GM19468 (cell line): ENCODE measurements at regions not wholly inside any gene's neighbourhood (a gene's known extent, or its start where the extent isn't known, plus 50 kb on each side); places are given as distances from the start of the nearest gene placed in this dataset.

ENCODE experiments used
- ATAC-seq: cut with Tn5 transposase; IDR thresholded peaks from one replicate; pipeline ENCODE4 v1.9.1; 2021; ENCODE audit warnings: mild to moderate bottlenecking, moderate library complexity, moderate number of reproducible peaks; ENCODE audit not compliant: unreplicated experiment; ENCODE audit errors: extremely low read depth

GRCh38 chr15:81471151-81471550 lies 97.1 kb upstream of the TMC3 start:
- ATAC-seq = no peak

- ATAC-seq = no peak
These were observed 95.1 kb upstream of the TMC3 start for GRCh38 chr15:81469154-81469553.

- no peak for ATAC-seq
These were observed 92.7 kb upstream of the TMC3 start for GRCh38 chr15:81466741-81467140.

GRCh38 chr15:81454024-81454423 lies 80.0 kb upstream of the TMC3 start:
- no peak for ATAC-seq

- ATAC-seq = no peak
These were observed 76.7 kb upstream of the TMC3 start for GRCh38 chr15:81450721-81451120.

GRCh38 chr15:81449836-81450474 lies 75.9 kb upstream of the TMC3 start:
- ATAC-seq = no peak

GRCh38 chr15:81443040-81443820 lies 69.2 kb upstream of the TMC3 start:
- ATAC-seq = no peak

GRCh38 chr15:81442454-81442853 lies 68.4 kb upstream of the TMC3 start:
- no peak for ATAC-seq

GRCh38 chr15:81434851-81435250 lies 60.8 kb upstream of the TMC3 start:
- ATAC-seq = no peak

- no peak for ATAC-seq
These were observed 59.4 kb upstream of the TMC3 start for GRCh38 chr15:81433462-81433861.

- no peak for ATAC-seq
These were observed 58.2 kb upstream of the TMC3 start for GRCh38 chr15:81432179-81432578.

- ATAC-seq = no peak
These were observed 53.2 kb upstream of the TMC3 start for GRCh38 chr15:81427176-81427575.

- ATAC-seq = no peak
These were observed 51.9 kb upstream of the TMC3 start for GRCh38 chr15:81425905-81426304.
